ENCODE measurements at regions not wholly inside any gene's neighbourhood (a gene's known extent, or its start where the extent isn't known, plus 50 kb on each side); places are given as distances from the start of the nearest gene placed in this dataset.

- TF ChIP-seq SPI1 (IDR thresholded peaks at IDR 0.05; ENCODE audit: borderline replicate concordance, low read depth, low read length): no peak
- TF ChIP-seq ZNF23 (CRISPR knock-in tag; IDR thresholded peaks at IDR 0.05): no peak
- TF ChIP-seq POLR2A (conservative IDR thresholded peaks at IDR 0.05): no peak
- TF ChIP-seq, protein P1, sequence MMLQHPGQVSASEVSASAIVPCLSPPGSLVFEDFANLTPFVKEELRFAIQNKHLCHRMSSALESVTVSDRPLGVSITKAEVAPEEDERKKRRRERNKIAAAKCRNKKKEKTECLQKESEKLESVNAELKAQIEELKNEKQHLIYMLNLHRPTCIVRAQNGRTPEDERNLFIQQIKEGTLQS (IDR thresholded peaks at IDR 0.05): no peak
- TF ChIP-seq, protein P1 (CRISPR knock-in tag; conservative IDR thresholded peaks at IDR 0.05): no peak
Observed at GRCh38 chrX:138921031-138921430, 209.5 kb upstream of the FGF13 start.
